HPDE6-E6E7 (cell line): ENCODE measurements at regions not wholly inside any gene's neighbourhood (a gene's known extent, or its start where the extent isn't known, plus 50 kb on each side); places are given as distances from the start of the nearest gene placed in this dataset.

Source experiments
- DNase-seq: peaks from one replicate; pipeline ENCODE4 v3.0.0; 2011; ENCODE audit warnings: missing footprints; ENCODE audit errors: extremely low spot score

- DNase-seq = no peak
Measured at GRCh38 chr3:29050155-29050554, 230.7 kb upstream of the RBMS3 start.

GRCh38 chr3:29057326-29057725 lies 223.5 kb upstream of the RBMS3 start:
- no peak for DNase-seq

- no peak for DNase-seq
Measured at GRCh38 chr3:29064085-29064484, 216.8 kb upstream of the RBMS3 start.

GRCh38 chr3:29065211-29065785 lies 215.6 kb upstream of the RBMS3 start:
- peak; percentile 44 for DNase-seq

- DNase-seq = no peak
Measured at GRCh38 chr3:29067007-29067406, 213.9 kb upstream of the RBMS3 start.

- no peak for DNase-seq
Measured at GRCh38 chr3:29070959-29071634, 209.8 kb upstream of the RBMS3 start.

- DNase-seq = no peak
Measured at GRCh38 chr3:29072611-29073010, 208.3 kb upstream of the RBMS3 start.

- no peak for DNase-seq
Measured at GRCh38 chr3:29077356-29077755, 203.5 kb upstream of the RBMS3 start.

GRCh38 chr3:29079358-29079757 lies 201.5 kb upstream of the RBMS3 start:
- no peak for DNase-seq

- DNase-seq = no peak
Measured at GRCh38 chr3:29080967-29081366, 199.9 kb upstream of the RBMS3 start.

GRCh38 chr3:29083081-29083480 lies 197.8 kb upstream of the RBMS3 start:
- no peak for DNase-seq

- DNase-seq = no peak
Measured at GRCh38 chr3:29083676-29084075, 197.2 kb upstream of the RBMS3 start.

- DNase-seq = no peak
Measured at GRCh38 chr3:29088579-29088978, 192.3 kb upstream of the RBMS3 start.

- no peak for DNase-seq
Measured at GRCh38 chr3:29090912-29091597, 189.8 kb upstream of the RBMS3 start.

- no peak for DNase-seq
Measured at GRCh38 chr3:29091599-29092189, 189.2 kb upstream of the RBMS3 start.

- DNase-seq = no peak
Measured at GRCh38 chr3:29092348-29092747, 188.5 kb upstream of the RBMS3 start.

GRCh38 chr3:29099296-29099695 lies 181.6 kb upstream of the RBMS3 start:
- no peak for DNase-seq

- DNase-seq = no peak
Measured at GRCh38 chr3:29099775-29100174, 181.1 kb upstream of the RBMS3 start.

- DNase-seq = no peak
Measured at GRCh38 chr3:29100292-29100691, 180.6 kb upstream of the RBMS3 start.

- DNase-seq = no peak
Measured at GRCh38 chr3:29128001-29128400, 152.9 kb upstream of the RBMS3 start.

- DNase-seq = no peak
Measured at GRCh38 chr3:29137601-29138000, 143.3 kb upstream of the RBMS3 start.

- DNase-seq = no peak
Measured at GRCh38 chr3:29138171-29138570, 142.7 kb upstream of the RBMS3 start.

- no peak for DNase-seq
Measured at GRCh38 chr3:29140666-29141065, 140.2 kb upstream of the RBMS3 start.
